Epithelial cell of prostate (primary cell): ENCODE measurements at regions not wholly inside any gene's neighbourhood (a gene's known extent, or its start where the extent isn't known, plus 50 kb on each side); places are given as distances from the start of the nearest gene placed in this dataset.
A peak's percentile ranks its signal among the peaks of the same experiment; 100 is the strongest.

ENCODE experiments used
- DNase-seq: peaks from one replicate; pipeline ENCODE4 v3.0.0-alpha.2; 2011; ENCODE audit warnings: low read depth, low spot score
- H3K27ac ChIP-seq: fragments of 450-650 bp; 2 replicates; pipeline ENCODE4 v1.5.1; 2017; ENCODE audit warnings: mild to moderate bottlenecking

- no peak overlapping the region for H3K27ac ChIP-seq
- DNase-seq = no peak
These were observed 593.8 kb downstream of the SPRY1 start for GRCh38 chr4:123990310-123990870.

- H3K27ac ChIP-seq = no peak overlapping the region
- DNase-seq = no peak
These were observed 598.3 kb downstream of the SPRY1 start for GRCh38 chr4:123994917-123995316.

DNA sequence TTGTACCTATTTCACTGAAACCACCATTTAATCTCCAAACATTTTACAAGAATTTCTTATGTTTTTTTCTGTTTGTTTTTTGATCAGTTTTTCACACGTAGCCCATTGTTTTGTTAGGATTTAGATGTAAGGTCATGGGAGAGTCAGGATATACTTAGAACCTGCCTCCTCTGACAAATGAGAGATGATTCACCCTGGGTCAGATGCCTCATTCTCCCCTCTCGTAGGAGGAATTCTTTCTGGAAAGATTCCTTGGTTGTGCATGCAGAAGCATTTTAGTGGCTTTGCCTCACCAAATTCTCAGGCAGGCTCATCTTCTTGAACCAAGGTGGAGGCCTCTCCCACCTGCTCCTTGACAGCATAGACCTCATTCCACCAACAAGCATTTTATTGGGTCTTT lies 599.3 kb downstream of the SPRY1 start:
- no peak overlapping the region for H3K27ac ChIP-seq
- peak; percentile 40 for DNase-seq

DNA sequence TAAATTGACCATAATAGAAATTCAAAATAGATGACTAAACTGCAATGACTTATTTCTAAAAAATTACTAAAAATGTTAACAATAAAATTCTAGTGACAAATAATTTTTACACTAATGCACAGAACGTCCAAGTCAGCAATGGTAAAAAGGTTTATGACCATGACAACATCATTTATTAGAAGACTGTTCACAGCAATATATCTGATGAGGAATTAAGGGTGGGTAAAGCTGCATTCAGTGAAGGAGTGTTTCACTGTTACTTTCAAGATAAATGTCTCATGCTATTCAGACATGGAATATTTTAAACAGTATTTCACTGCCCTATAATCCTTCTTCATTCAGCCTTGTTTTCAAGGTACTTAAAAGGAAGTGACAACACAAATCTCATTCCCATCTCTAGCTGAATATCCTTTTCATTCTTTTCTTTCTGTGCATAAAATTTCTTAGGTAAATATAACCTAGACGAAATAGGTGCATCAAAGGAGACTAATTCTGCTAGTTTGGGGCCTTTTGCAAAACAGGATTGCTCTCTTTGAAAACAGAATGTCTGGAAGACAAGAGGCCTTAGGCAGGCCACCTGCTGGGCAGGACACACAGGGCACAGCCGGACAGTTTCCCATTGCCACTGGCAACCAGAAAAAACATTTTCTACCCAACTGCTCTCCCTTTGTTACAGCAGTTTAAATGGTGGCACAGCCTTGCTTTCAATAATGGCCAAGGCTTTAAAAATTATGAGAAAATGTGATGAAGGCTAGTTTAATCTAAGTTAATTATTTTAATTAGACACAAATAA lies 600.3 kb downstream of the SPRY1 start:
- no peak overlapping the region for H3K27ac ChIP-seq

GRCh38 chr4:123997776-123998449 lies 601.3 kb downstream of the SPRY1 start:
- DNase-seq = no peak
- no peak overlapping the region for H3K27ac ChIP-seq

More for the DNA sequence above, 600.3 kb downstream of the SPRY1 start:
- DNase-seq = no peak

- no peak overlapping the region for H3K27ac ChIP-seq
- DNase-seq = no peak
These were observed 603.6 kb downstream of the SPRY1 start for GRCh38 chr4:124000233-124000632.

GRCh38 chr4:124015766-124016165 lies 619.2 kb downstream of the SPRY1 start:
- no peak for DNase-seq
- no peak overlapping the region for H3K27ac ChIP-seq

DNA sequence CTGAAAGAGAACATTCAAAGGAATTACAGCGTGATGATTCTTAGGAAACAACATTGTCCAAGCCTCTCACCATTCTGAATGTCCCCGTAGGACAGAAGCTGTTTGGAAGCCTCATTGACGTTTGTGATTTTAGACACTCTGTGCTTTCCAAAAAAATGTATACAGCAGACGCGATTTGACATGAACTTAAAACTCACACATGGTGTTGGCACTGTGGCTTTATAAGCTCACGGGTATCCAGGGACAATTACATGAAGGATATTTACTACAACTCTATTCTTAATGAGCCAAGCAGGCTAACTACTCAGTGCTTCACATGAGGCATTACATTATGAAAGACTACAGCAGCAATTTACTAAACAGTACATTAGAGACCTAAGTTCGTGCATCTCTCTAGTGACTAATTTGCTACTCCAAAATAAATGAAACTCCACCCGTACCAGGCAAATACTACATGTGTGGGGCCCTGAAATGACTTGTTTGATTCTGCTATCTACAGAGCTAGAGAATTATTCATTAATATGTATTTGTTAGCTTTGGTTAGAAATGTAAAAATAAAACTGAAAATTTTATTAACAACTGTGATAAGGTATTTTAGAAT lies 620.7 kb downstream of the SPRY1 start:
- H3K27ac ChIP-seq = no peak overlapping the region
- no peak for DNase-seq

- no peak overlapping the region for H3K27ac ChIP-seq
- DNase-seq = no peak
These were observed 622.1 kb downstream of the SPRY1 start for GRCh38 chr4:124018383-124019317.

DNA sequence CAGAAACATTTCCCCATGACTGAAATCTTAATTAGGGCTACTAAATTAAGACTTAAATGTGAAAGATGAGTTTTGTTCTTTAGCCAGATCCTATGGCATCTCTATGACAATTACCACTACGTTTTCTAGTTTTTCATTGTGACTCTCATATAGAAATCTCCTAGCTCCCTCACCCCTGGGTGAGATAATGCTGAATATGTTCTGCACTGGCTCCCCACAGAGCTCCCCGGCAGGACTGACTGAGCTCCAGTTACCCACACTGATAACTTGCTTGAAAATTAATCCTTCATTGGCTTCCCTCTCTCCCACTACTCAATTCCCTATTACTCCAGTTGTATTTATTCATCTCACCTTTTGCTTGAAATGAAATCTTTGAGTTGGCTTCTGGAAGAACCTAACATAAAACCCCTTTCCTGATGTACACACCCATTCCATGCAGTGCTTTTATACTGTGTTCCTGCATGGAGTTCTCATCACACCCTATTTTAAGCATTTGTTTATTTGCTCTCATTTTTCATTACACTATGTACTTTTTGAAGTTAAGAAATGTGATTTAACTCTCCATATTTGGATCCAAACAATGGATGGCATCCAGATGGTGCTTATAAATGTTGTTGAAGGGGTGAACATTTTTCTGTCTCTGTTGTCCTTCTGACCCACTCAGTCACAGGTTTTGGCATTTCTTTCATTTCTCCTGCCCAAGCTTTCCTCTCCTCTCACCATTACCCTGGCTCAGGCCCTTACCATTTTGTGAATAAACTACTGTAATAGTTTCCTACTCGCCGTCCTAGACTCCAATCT lies 623.4 kb downstream of the SPRY1 start:
- no peak for DNase-seq
- no peak overlapping the region for H3K27ac ChIP-seq

DNA sequence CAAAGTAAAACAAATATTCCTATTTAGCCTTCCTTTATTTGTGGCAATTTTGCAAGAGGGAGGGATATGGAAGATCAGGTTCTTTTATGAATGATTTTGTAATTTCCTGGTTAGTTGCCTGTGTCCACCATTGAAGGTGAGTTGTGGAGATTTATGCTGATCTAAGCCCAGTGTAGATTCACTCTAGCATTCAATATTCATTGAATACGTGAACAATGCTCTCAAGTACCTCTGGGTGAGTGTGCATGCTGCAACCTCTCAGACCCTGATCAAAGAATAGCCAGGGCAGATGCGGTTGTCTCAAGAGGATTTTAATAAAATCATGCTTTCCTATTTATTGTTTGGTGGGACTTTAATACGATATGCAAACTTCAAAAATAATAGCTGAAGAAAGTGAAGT lies 628.4 kb downstream of the SPRY1 start:
- no peak for DNase-seq
- H3K27ac ChIP-seq = no peak overlapping the region

GRCh38 chr4:124025428-124025827 lies 628.8 kb downstream of the SPRY1 start:
- no peak for DNase-seq

GRCh38 chr4:124028182-124028581 lies 631.6 kb downstream of the SPRY1 start:
- no peak overlapping the region for H3K27ac ChIP-seq
- DNase-seq = no peak

More at GRCh38 chr4:124025428-124025827, 628.8 kb downstream of the SPRY1 start:
- H3K27ac ChIP-seq = no peak overlapping the region

- no peak for DNase-seq
- H3K27ac ChIP-seq = no peak overlapping the region
These were observed 633.6 kb downstream of the SPRY1 start for GRCh38 chr4:124030147-124030546.

- DNase-seq = no peak
- no peak overlapping the region for H3K27ac ChIP-seq
These were observed 635.4 kb downstream of the SPRY1 start for GRCh38 chr4:124032035-124032434.

DNA sequence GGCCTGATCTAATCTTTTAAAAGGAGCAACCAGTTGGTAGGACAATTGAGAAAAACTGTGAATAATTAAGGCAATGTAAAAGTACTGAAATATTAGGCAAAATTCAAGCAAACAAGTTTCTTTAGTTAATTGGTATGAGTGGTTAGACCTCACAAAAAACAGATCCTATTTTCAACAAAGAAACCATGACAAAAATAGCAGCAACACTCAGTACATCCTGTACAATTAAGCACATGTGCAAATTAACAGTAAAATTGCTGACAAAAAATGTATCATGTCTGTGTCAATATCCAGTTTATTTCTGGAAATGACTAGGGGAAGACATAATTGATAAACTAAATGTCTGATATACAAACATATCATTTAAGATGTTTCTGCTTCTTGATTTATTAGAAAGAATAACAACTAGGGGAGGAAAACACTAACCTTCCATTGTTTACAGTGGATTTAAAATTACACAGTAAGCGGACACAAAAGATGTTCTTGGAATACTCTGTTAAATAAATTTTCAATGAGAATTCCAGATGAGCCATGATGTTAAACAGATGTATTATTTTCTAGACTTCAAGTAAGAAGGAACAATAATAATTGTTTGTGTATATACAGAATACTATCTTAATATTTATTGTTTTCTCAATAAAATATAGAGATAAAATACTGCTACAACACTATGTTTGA lies 638.9 kb downstream of the SPRY1 start:
- H3K27ac ChIP-seq = no peak overlapping the region
- no peak for DNase-seq

- H3K27ac ChIP-seq = no peak overlapping the region
- DNase-seq = no peak
These were observed 640.6 kb downstream of the SPRY1 start for GRCh38 chr4:124037236-124037635.

DNA sequence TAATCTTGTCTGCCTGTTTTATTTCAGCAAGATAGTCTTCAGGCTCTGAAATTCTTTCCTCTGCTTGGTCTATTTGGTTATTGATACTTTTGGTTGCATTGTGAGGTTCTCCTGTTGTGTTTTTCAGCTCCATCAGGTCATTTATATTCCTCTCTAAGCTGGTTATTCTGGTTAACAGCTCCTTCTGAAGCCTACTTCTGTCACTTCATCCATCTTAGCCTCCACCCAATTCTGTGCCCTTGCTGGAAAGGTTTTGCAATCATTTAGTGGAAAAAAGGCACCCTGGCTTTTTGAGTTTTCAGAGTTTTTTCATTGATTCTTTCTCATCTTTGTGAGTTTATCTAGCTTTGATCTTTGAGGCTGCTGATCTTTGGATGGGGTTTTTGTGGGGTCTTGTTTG lies 647.7 kb downstream of the SPRY1 start:
- no peak for DNase-seq
- H3K27ac ChIP-seq = no peak overlapping the region

- peak overlapping the region; percentile 10 for H3K27ac ChIP-seq
- DNase-seq = no peak
These were observed 648.3 kb downstream of the SPRY1 start for GRCh38 chr4:124044867-124045266.
